Neural crest cell (in vitro differentiated cells): ENCODE measurements at regions not wholly inside any gene's neighbourhood (a gene's known extent, or its start where the extent isn't known, plus 50 kb on each side); places are given as distances from the start of the nearest gene placed in this dataset.

Source experiments
- DNase-seq: peaks from one replicate; pipeline ENCODE4 v3.0.0; 2021; ENCODE audit warnings: low read depth, mixed read lengths, low spot score
- H3K27ac Mint-ChIP-seq: one replicate; pipeline ENCODE4 v1.8.0; 2021; ENCODE audit warnings: mild to moderate bottlenecking, mixed read lengths; ENCODE audit not compliant: unreplicated experiment
- H3K27me3 Mint-ChIP-seq: 2 replicates; pipeline ENCODE4 v1.8.0; 2021; ENCODE audit warnings: low read depth, mild to moderate bottlenecking, mixed read lengths
- H3K36me3 Mint-ChIP-seq: 2 replicates; pipeline ENCODE4 v1.8.0; 2021; ENCODE audit warnings: low read depth, mild to moderate bottlenecking, mixed read lengths
- H3K4me1 Mint-ChIP-seq: 2 replicates; pipeline ENCODE4 v1.8.0; 2021; ENCODE audit warnings: mixed read lengths
- H3K4me3 Mint-ChIP-seq: one replicate; pipeline ENCODE4 v1.8.0; 2021; ENCODE audit warnings: mild to moderate bottlenecking, mixed read lengths
- H3K9me3 Mint-ChIP-seq: 2 replicates; pipeline ENCODE4 v1.8.0; 2021; ENCODE audit warnings: mixed read lengths
- CTCF ChIP-seq: fragments of 200-600 bp; sonication (generic); conservative IDR thresholded peaks from 2 replicates; pipeline ENCODE4 v1.5.0; 2021; ENCODE audit warnings: antibody characterized with exemption, mild to moderate bottlenecking

- H3K27me3 Mint-ChIP-seq: no peaks in the 10 kb centered on the region
- TF ChIP-seq CTCF: no peak
- no peak overlapping the region for H3K4me3 Mint-ChIP-seq
- DNase-seq: no peak
- peaks cover 9% of the 10 kb centered on the region for H3K9me3 Mint-ChIP-seq
- peaks cover 17% of the 10 kb centered on the region for H3K4me1 Mint-ChIP-seq
- H3K27ac Mint-ChIP-seq: no peak overlapping the region
- H3K36me3 Mint-ChIP-seq: peaks cover 11% of the 10 kb centered on the region
Observed at GRCh38 chr6:71103130-71103529, 146.3 kb upstream of the B3GAT2 start.

GRCh38 chr6:71103641-71104040 is 146.8 kb upstream of the B3GAT2 start:
- peaks cover 9% of the 10 kb centered on the region for H3K9me3 Mint-ChIP-seq
- no peak overlapping the region for H3K4me3 Mint-ChIP-seq
- DNase-seq: no peak
- peaks cover 19% of the 10 kb centered on the region for H3K4me1 Mint-ChIP-seq
- no peaks in the 10 kb centered on the region for H3K27me3 Mint-ChIP-seq
- peaks cover 11% of the 10 kb centered on the region for H3K36me3 Mint-ChIP-seq
- TF ChIP-seq CTCF: no peak
- no peak overlapping the region for H3K27ac Mint-ChIP-seq

GRCh38 chr6:71106276-71106675 is 149.4 kb upstream of the B3GAT2 start:
- no peak for DNase-seq
- H3K9me3 Mint-ChIP-seq: no peaks in the 10 kb centered on the region
- no peaks in the 10 kb centered on the region for H3K27me3 Mint-ChIP-seq
- no peak overlapping the region for H3K27ac Mint-ChIP-seq
- H3K4me1 Mint-ChIP-seq: peaks cover 19% of the 10 kb centered on the region
- no peak for TF ChIP-seq CTCF
- H3K4me3 Mint-ChIP-seq: no peak overlapping the region
- no peaks in the 10 kb centered on the region for H3K36me3 Mint-ChIP-seq

GRCh38 chr6:71107911-71108420 is 151.1 kb upstream of the B3GAT2 start:
- no peak overlapping the region for H3K4me3 Mint-ChIP-seq
- no peak overlapping the region for H3K27ac Mint-ChIP-seq
- TF ChIP-seq CTCF: no peak
- DNase-seq: no peak
- H3K27me3 Mint-ChIP-seq: no peaks in the 10 kb centered on the region
- H3K9me3 Mint-ChIP-seq: no peaks in the 10 kb centered on the region
- peaks cover 19% of the 10 kb centered on the region for H3K4me1 Mint-ChIP-seq
- H3K36me3 Mint-ChIP-seq: no peaks in the 10 kb centered on the region

GRCh38 chr6:71114544-71114943 is 157.7 kb upstream of the B3GAT2 start:
- no peak for TF ChIP-seq CTCF
- H3K27ac Mint-ChIP-seq: no peak overlapping the region
- peaks cover 2% of the 10 kb centered on the region for H3K9me3 Mint-ChIP-seq
- H3K4me3 Mint-ChIP-seq: no peak overlapping the region
- peaks cover 4% of the 10 kb centered on the region for H3K36me3 Mint-ChIP-seq
- DNase-seq: no peak
- H3K4me1 Mint-ChIP-seq: peaks cover 6% of the 10 kb centered on the region
- no peaks in the 10 kb centered on the region for H3K27me3 Mint-ChIP-seq

GRCh38 chr6:71114986-71115385 is 158.1 kb upstream of the B3GAT2 start:
- Mint-ChIP-seq H3K27me3 (no peaks in the 10 kb centered on the region), H3K4me1 (peaks cover 6% of the 10 kb centered on the region), H3K4me3 (no peak overlapping the region), H3K9me3 (peaks cover 6% of the 10 kb centered on the region), H3K27ac (no peak overlapping the region), H3K36me3 (peaks cover 4% of the 10 kb centered on the region)
- TF ChIP-seq CTCF: no peak
- DNase-seq: no peak
